ENCODE measurements at regions not wholly inside any gene's neighbourhood (a gene's known extent, or its start where the extent isn't known, plus 50 kb on each side); places are given as distances from the start of the nearest gene placed in this dataset.
"Not testable (repeated sequence)": the region's sequence is repeated elsewhere in the genome, so short reads cannot be mapped to it uniquely, and the experiment has no call there.

DNA sequence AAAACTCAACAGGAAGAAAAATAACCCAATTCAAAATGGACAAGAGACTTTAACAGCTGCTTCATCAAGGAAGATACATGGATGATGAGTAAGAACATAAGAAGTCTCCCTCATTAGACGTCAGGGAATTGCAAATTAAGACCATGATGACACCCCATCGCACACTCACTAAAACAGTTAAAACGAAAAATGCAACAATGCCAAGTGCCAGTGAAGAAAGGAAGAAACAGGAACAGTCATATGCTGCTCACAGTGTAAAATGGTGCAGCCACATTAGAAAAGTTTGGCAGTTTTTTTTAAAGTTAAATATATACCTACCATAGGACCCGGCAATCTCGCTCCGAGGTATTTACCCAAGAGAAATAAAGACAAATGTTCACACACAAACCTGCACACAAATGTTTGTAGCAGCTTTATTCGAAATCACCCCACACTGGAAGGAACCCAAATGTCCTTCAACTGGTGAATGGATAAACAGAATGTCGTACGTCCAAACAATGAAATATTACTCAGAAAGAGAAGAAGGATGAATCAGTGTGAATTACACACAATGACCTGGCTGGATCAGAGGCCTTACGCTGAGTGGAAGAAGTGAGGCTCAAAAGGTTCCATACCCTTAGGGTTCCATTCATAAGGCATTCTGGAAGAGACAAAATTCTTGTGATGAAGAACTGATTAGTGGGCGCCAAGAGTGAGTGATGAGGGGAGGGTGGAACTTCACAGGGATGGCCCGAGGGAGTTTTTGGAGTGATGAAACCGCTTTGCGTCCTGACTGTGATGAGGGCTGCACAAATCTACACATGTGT is 110.3 kb downstream of the C16orf95 start:
- TF ChIP-seq, protein P1, sequence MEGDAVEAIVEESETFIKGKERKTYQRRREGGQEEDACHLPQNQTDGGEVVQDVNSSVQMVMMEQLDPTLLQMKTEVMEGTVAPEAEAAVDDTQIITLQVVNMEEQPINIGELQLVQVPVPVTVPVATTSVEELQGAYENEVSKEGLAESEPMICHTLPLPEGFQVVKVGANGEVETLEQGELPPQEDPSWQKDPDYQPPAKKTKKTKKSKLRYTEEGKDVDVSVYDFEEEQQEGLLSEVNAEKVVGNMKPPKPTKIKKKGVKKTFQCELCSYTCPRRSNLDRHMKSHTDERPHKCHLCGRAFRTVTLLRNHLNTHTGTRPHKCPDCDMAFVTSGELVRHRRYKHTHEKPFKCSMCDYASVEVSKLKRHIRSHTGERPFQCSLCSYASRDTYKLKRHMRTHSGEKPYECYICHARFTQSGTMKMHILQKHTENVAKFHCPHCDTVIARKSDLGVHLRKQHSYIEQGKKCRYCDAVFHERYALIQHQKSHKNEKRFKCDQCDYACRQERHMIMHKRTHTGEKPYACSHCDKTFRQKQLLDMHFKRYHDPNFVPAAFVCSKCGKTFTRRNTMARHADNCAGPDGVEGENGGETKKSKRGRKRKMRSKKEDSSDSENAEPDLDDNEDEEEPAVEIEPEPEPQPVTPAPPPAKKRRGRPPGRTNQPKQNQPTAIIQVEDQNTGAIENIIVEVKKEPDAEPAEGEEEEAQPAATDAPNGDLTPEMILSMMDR (conservative IDR thresholded peaks at IDR 0.05; ENCODE audit: low read depth, low read length): no peak
- no peak for TF ChIP-seq EZH2 (IDR thresholded peaks at IDR 0.05; ENCODE audit: borderline replicate concordance, low read depth, low read length, poor library complexity, severe bottlenecking)
- intact Hi-C loops (cut with micrococcal nuclease; ENCODE audit: unreplicated experiment): no loop called here
- H3K4me3 ChIP-seq (ENCODE audit: low read depth, low read length, poor library complexity, severe bottlenecking): no peak overlapping the region
- H3K27ac ChIP-seq (ENCODE audit: low read depth, low read length, poor library complexity, severe bottlenecking): no peak overlapping the region
- BruUV-seq (replicated peaks): no TSS peak
- POLR2A ChIA-PET (ENCODE audit: low non-redundant PET): no interaction called here
- no peaks in the 10 kb centered on the region for H3K4me1 ChIP-seq (ENCODE audit: insufficient read depth, low read length, poor library complexity, severe bottlenecking)
- no peaks in the 10 kb centered on the region for H3K27me3 ChIP-seq (replicated peaks; ENCODE audit: insufficient read depth, low read depth, low read length, poor library complexity)
- DNase-seq (ENCODE audit: low spot score): no peak
- no peaks in the 10 kb centered on the region for H3K36me3 ChIP-seq (ENCODE audit: insufficient read depth, low read length, poor library complexity, severe bottlenecking)
- CTCF ChIA-PET: no interaction called here
- no peaks in the 10 kb centered on the region for H3K9me3 ChIP-seq (ENCODE audit: low read depth, low read length, poor library complexity, severe bottlenecking)

DNA sequence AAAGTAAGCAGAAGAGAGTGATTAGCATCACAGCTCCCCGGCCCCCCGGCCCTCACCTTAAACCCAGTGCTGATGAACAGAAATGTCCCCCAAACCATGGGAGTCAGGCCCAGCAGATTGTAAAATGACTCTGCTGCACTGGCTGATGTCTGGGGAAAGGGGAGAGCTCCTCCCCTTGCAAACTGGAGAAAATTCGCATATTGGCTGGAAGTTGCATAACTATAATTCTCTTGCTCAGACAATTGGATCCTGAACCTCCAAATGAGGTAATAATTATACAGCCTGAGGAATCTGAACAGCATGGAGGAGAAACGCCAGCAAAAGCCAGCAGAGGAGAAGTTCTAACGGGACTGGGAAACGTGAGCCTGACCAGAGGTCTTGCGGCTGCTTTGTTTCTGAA is 109.7 kb downstream of the C16orf95 start:
- DNase-seq (ENCODE audit: low spot score): no peak
- TF ChIP-seq, protein P1 (conservative IDR thresholded peaks at IDR 0.05; ENCODE audit: low read depth, low read length): no peak
- ChIA-PET POLR2A (ENCODE audit: low non-redundant PET) (no interaction called here), CTCF (no interaction called here)
- Histone ChIP-seq H3K4me1 (ENCODE audit: insufficient read depth, low read length, poor library complexity, severe bottlenecking) (no peaks in the 10 kb centered on the region), H3K4me3 (ENCODE audit: low read depth, low read length, poor library complexity, severe bottlenecking) (no peak overlapping the region), H3K27ac (ENCODE audit: low read depth, low read length, poor library complexity, severe bottlenecking) (no peak overlapping the region), H3K36me3 (ENCODE audit: insufficient read depth, low read length, poor library complexity, severe bottlenecking) (no peaks in the 10 kb centered on the region), H3K9me3 (ENCODE audit: low read depth, low read length, poor library complexity, severe bottlenecking) (no peaks in the 10 kb centered on the region), H3K27me3 (replicated peaks; ENCODE audit: insufficient read depth, low read depth, low read length, poor library complexity) (no peaks in the 10 kb centered on the region)
- no TSS peak for BruUV-seq (replicated peaks)
- intact Hi-C loops (cut with micrococcal nuclease; ENCODE audit: unreplicated experiment): no loop called here

DNA sequence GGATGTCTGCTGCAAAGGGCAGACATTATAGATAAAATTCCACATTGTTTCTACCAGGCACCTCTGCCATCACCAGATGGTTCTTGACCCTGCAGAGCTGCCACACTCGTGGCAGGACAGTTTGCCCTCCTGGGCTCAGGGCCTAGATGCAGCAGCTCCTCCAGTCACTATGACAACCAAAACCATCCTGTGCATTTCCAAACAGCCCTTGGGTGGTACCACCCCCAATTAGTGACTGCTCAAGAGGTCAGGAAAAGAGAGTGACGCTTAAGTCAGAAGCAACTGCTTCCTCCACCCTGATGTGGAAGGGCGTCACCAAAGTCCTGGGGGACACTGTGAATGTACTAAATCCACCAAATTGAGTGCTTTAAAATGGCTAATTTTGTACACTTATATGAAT is 109.2 kb downstream of the C16orf95 start:
- ChIA-PET CTCF (no interaction called here), POLR2A (ENCODE audit: low non-redundant PET) (no interaction called here)
- BruUV-seq (replicated peaks): no TSS peak
- TF ChIP-seq, protein P1 (conservative IDR thresholded peaks at IDR 0.05; ENCODE audit: low read depth, low read length): no peak
- no peak for TF ChIP-seq EZH2 (IDR thresholded peaks at IDR 0.05; ENCODE audit: borderline replicate concordance, low read depth, low read length, poor library complexity, severe bottlenecking)
- Histone ChIP-seq H3K4me3 (ENCODE audit: low read depth, low read length, poor library complexity, severe bottlenecking) (no peak overlapping the region), H3K27ac (ENCODE audit: low read depth, low read length, poor library complexity, severe bottlenecking) (no peak overlapping the region), H3K36me3 (ENCODE audit: insufficient read depth, low read length, poor library complexity, severe bottlenecking) (no peaks in the 10 kb centered on the region), H3K4me1 (ENCODE audit: insufficient read depth, low read length, poor library complexity, severe bottlenecking) (no peaks in the 10 kb centered on the region), H3K9me3 (ENCODE audit: low read depth, low read length, poor library complexity, severe bottlenecking) (no peaks in the 10 kb centered on the region), H3K27me3 (replicated peaks; ENCODE audit: insufficient read depth, low read depth, low read length, poor library complexity) (no peaks in the 10 kb centered on the region)
- intact Hi-C loops (cut with micrococcal nuclease; ENCODE audit: unreplicated experiment): no loop called here
- no peak for DNase-seq (ENCODE audit: low spot score)

DNA sequence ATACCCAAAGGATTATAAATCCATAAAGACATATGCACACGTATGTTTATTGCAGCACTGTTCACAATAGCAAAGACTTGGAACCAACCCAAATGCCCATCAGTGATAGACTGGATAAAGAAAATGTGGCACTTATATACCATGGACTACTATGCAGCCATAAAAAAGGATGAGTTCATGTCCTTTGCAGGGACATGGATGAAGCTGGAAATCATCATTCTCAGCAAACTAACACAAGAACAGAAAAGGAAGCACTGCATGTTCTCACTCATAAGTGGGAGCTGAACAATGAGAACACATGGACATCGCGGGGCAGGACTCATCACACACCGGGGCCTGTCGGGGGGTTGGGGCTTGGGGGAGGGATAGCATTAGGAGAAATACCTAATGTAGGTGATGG is 108.2 kb downstream of the C16orf95 start:
- POLR2A ChIA-PET (ENCODE audit: low non-redundant PET); H3K27ac ChIP-seq (ENCODE audit: low read depth, low read length, poor library complexity, severe bottlenecking); DNase-seq (ENCODE audit: low spot score); H3K27me3 ChIP-seq (replicated peaks; ENCODE audit: insufficient read depth, low read depth, low read length, poor library complexity); H3K9me3 ChIP-seq (ENCODE audit: low read depth, low read length, poor library complexity, severe bottlenecking); H3K4me3 ChIP-seq (ENCODE audit: low read depth, low read length, poor library complexity, severe bottlenecking); H3K36me3 ChIP-seq (ENCODE audit: insufficient read depth, low read length, poor library complexity, severe bottlenecking); intact Hi-C loops (cut with micrococcal nuclease; ENCODE audit: unreplicated experiment); BruUV-seq (replicated peaks); H3K4me1 ChIP-seq (ENCODE audit: insufficient read depth, low read length, poor library complexity, severe bottlenecking); CTCF ChIA-PET: not testable (repeated sequence)
